H1 (cell line): ENCODE measurements at regions not wholly inside any gene's neighbourhood (a gene's known extent, or its start where the extent isn't known, plus 50 kb on each side); places are given as distances from the start of the nearest gene placed in this dataset.

Experiments used
- CTCF ChIA-PET: fragments of 300-600 bp; sonication (Branson Sonifier 250); formaldehyde crosslinking; loops from one replicate; lab custom pipeline; 2021; ENCODE audit not compliant: partially characterized antibody; lab: Charles Lee
- POLR2A ChIA-PET: fragments of 300-600 bp; sonication (Branson Sonifier 250); formaldehyde crosslinking; loops from one replicate; lab custom pipeline; 2021; ENCODE audit warnings: inconsistent platforms; ENCODE audit not compliant: partially characterized antibody; lab: Charles Lee
- DNase-seq, 2 experiments: peaks; one replicate each; pipeline versions ENCODE4 v3.0.0 to v3.0.0-alpha.2; 2010 to 2022; ENCODE audit warnings: low spot score in 2 of 2, low read depth in 1 of 2, mixed read lengths in 1 of 2
- FAIRE-seq: peaks from 2 replicates; lab custom pipeline; 2011; peaks lifted over from hg19 to GRCh38; lab: Jason Lieb, UNC
- H2AFZ ChIP-seq: 2 replicates; pipeline ENCODE4 v1.8.1; 2012; ENCODE audit warnings: low read length, inconsistent platforms
- H2AK5ac ChIP-seq: 2 replicates; pipeline ENCODE4 v1.6.1; 2013; ENCODE audit warnings: low read depth, low read length
- H2BK120ac ChIP-seq: replicated peaks from 2 replicates; pipeline ENCODE3; 2013; ENCODE audit warnings: low read depth, low read length, inconsistent platforms
- H2BK12ac ChIP-seq: 2 replicates; pipeline ENCODE4 v1.6.1; 2013; ENCODE audit warnings: low read depth, low read length
- H2BK15ac ChIP-seq: 2 replicates; pipeline ENCODE4 v1.6.1; 2013; ENCODE audit warnings: low read length
- H2BK20ac ChIP-seq: 2 replicates; pipeline ENCODE4 v1.6.1; 2013; ENCODE audit warnings: low read length
- H2BK5ac ChIP-seq: 2 replicates; pipeline ENCODE4 v1.6.1; 2013; ENCODE audit warnings: low read depth, low read length
- H3K14ac ChIP-seq: 2 replicates; pipeline ENCODE4 v1.6.1; 2013; ENCODE audit warnings: inconsistent platforms; ENCODE audit not compliant: insufficient read length
- H3K18ac ChIP-seq: 2 replicates; pipeline ENCODE4 v1.6.1; 2013; ENCODE audit warnings: low read length; ENCODE audit errors: extremely low read depth
- H3K23ac ChIP-seq: 2 replicates; pipeline ENCODE4 v1.6.1; 2013; ENCODE audit warnings: inconsistent platforms; ENCODE audit not compliant: insufficient read length
- H3K23me2 ChIP-seq: 2 replicates; pipeline ENCODE4 v1.6.1; 2013; ENCODE audit warnings: low read depth, low read length
- H3K27ac ChIP-seq: 2 replicates; pipeline ENCODE4 v1.6.1; 2011; ENCODE audit warnings: low read depth, low read length, inconsistent platforms
- H3K27me3 ChIP-seq, 4 experiments: replicated peaks in 1 of 4; 1 replicate in 1 of 4; 2 replicates in 3 of 4; pipeline versions ENCODE4 v1.6.1 to v1.8.1; 2011 to 2013; ENCODE audit warnings: low read length in 3 of 4, mild to moderate bottlenecking in 3 of 4, inconsistent platforms in 2 of 4, mixed read lengths in 2 of 4, moderate library complexity in 1 of 4; ENCODE audit not compliant: control insufficient read depth in 3 of 4, insufficient read depth in 3 of 4; ENCODE audit errors: extremely low read depth in 1 of 4
- H3K36me3 ChIP-seq, 4 experiments: 2 replicates each; pipeline versions ENCODE4 v1.6.1 to v1.8.1; 2011 to 2013; ENCODE audit warnings: mild to moderate bottlenecking in 4 of 4, low read length in 3 of 4, moderate library complexity in 2 of 4, control low read depth in 1 of 4, inconsistent platforms in 1 of 4; ENCODE audit not compliant: insufficient read depth in 4 of 4, control insufficient read depth in 2 of 4
- H3K4ac ChIP-seq: replicated peaks from 2 replicates; pipeline ENCODE3; 2013; ENCODE audit warnings: low read length, low read depth, mixed read lengths, inconsistent platforms; ENCODE audit not compliant: insufficient read length
- H3K4me1 ChIP-seq, 4 experiments: replicated peaks in 1 of 4; 1 replicate in 1 of 4; 2 replicates in 3 of 4; pipeline versions ENCODE4 v1.6.1 to v1.8.1; 2011 to 2013; ENCODE audit warnings: low read length in 3 of 4, inconsistent platforms in 2 of 4, mixed read lengths in 1 of 4; ENCODE audit not compliant: insufficient read depth in 4 of 4, control insufficient read depth in 3 of 4
- H3K4me2 ChIP-seq, 2 experiments: 2 replicates each; pipeline versions ENCODE4 v1.6.1 to v1.8.1; 2011 to 2013; ENCODE audit warnings: low read depth in 2 of 2, low read length in 2 of 2, control low read depth in 1 of 2, inconsistent platforms in 1 of 2, mild to moderate bottlenecking in 1 of 2; ENCODE audit not compliant: insufficient read depth in 1 of 2
- H3K4me3 ChIP-seq, 4 experiments: fragments of 200-600, 300-600 bp in 1 of 4; sonication (generic), shearing (Covaris generic), sonication (Bioruptor Twin) in 1 of 4; 2 replicates each; pipeline versions ENCODE4 v1.5.1 to v1.8.1; 2011 to 2016; ENCODE audit warnings: low read length in 4 of 4, low read depth in 3 of 4, control low read depth in 2 of 4, inconsistent platforms in 2 of 4, mild to moderate bottlenecking in 2 of 4, mixed read lengths in 1 of 4, moderate library complexity in 1 of 4; ENCODE audit not compliant: insufficient read depth in 2 of 4; ENCODE audit errors: extremely low read depth in 1 of 4
- H3K56ac ChIP-seq: replicated peaks from 2 replicates; pipeline ENCODE3; 2013; ENCODE audit warnings: low read depth, mild to moderate bottlenecking, mixed read lengths, low read length, inconsistent platforms; ENCODE audit not compliant: insufficient read length
- H3K79me1 ChIP-seq: 2 replicates; pipeline ENCODE4 v1.6.1; 2013; ENCODE audit warnings: low read depth, low read length, control low read depth
- H3K79me2 ChIP-seq, 2 experiments: 2 replicates each; pipeline versions ENCODE4 v1.6.1 to v1.8.1; 2012 to 2013; ENCODE audit warnings: low read length in 2 of 2, mild to moderate bottlenecking in 2 of 2, inconsistent platforms in 1 of 2; ENCODE audit not compliant: insufficient read depth in 2 of 2, control insufficient read depth in 1 of 2
- H3K9ac ChIP-seq, 4 experiments: replicated peaks in 1 of 4; 1 replicate in 1 of 4; 2 replicates in 3 of 4; pipeline versions ENCODE4 v1.6.1 to v1.8.1; 2011 to 2013; ENCODE audit warnings: low read depth in 3 of 4, low read length in 3 of 4, control low read depth in 2 of 4, mild to moderate bottlenecking in 2 of 4, moderate library complexity in 2 of 4, inconsistent platforms in 1 of 4; ENCODE audit errors: extremely low read depth in 1 of 4
- H3K9me3 ChIP-seq, 2 experiments: 2 replicates each; pipeline versions ENCODE4 v1.6.1 to v1.8.1; 2012 to 2013; ENCODE audit warnings: mild to moderate bottlenecking in 2 of 2, moderate library complexity in 2 of 2, control low read depth in 1 of 2, inconsistent platforms in 1 of 2, low read depth in 1 of 2, low read length in 1 of 2, mixed read lengths in 1 of 2; ENCODE audit not compliant: insufficient read depth in 2 of 2
- H4K20me1 ChIP-seq, 2 experiments: replicated peaks in 1 of 2; 2 replicates each; pipeline versions ENCODE3 to v1.8.1; 2011 to 2013; ENCODE audit warnings: inconsistent platforms in 2 of 2, low read length in 2 of 2, mild to moderate bottlenecking in 1 of 2; ENCODE audit not compliant: insufficient read depth in 2 of 2, control insufficient read depth in 1 of 2
- H4K5ac ChIP-seq: 2 replicates; pipeline ENCODE4 v1.6.1; 2013; ENCODE audit warnings: low read length, low read depth, mixed read lengths, inconsistent platforms; ENCODE audit not compliant: insufficient read length
- H4K8ac ChIP-seq: 2 replicates; pipeline ENCODE4 v1.8.0; 2013; ENCODE audit warnings: mild to moderate bottlenecking, moderate library complexity, low read length, inconsistent platforms; ENCODE audit not compliant: insufficient read depth; ENCODE audit errors: extremely low read depth
- H4K91ac ChIP-seq: replicated peaks from 2 replicates; pipeline ENCODE3; 2013; ENCODE audit warnings: low read length, mixed read lengths, inconsistent platforms; ENCODE audit not compliant: insufficient read length
- CEBPB ChIP-seq: IDR thresholded peaks from 2 replicates; pipeline ENCODE4 v1.6.1; 2012; ENCODE audit warnings: low read depth, low read length
- CHD1 ChIP-seq: IDR thresholded peaks from 2 replicates; pipeline ENCODE4 v1.6.1; 2012; ENCODE audit warnings: low read depth, low read length, improper control_type of control experiment
- CHD2 ChIP-seq: IDR thresholded peaks from 2 replicates; pipeline ENCODE4 v1.6.1; 2012; ENCODE audit warnings: low read length, improper control_type of control experiment
- EP300 ChIP-seq, 2 experiments: IDR thresholded peaks; 1 replicate in 1 of 2; 2 replicates in 1 of 2; pipeline ENCODE4 v1.6.1; 2011 to 2012; ENCODE audit warnings: low read depth in 2 of 2, low read length in 2 of 2, mild to moderate bottlenecking in 2 of 2, borderline replicate concordance in 1 of 2, inconsistent platforms in 1 of 2, moderate library complexity in 1 of 2
- GABPA ChIP-seq: IDR thresholded peaks from 2 replicates; pipeline ENCODE4 v1.6.1; 2011; ENCODE audit warnings: mild to moderate bottlenecking, low read length, moderate library complexity, borderline replicate concordance; ENCODE audit not compliant: insufficient read depth
- PHF8 ChIP-seq: fragments of 200-600 bp; sonication (generic); conservative IDR thresholded peaks from 2 replicates; pipeline ENCODE4 v1.7.1; 2012; ENCODE audit warnings: low read depth, mild to moderate bottlenecking, inconsistent platforms, low read length, moderate library complexity
- SP4 ChIP-seq: IDR thresholded peaks from 2 replicates; pipeline ENCODE4 v1.6.1; 2012; ENCODE audit warnings: low read length, inconsistent platforms
- SRF ChIP-seq: IDR thresholded peaks from 2 replicates; pipeline ENCODE4 v1.6.1; 2011; ENCODE audit warnings: mild to moderate bottlenecking, low read depth, low read length, moderate library complexity
- SUZ12 ChIP-seq: fragments of 200-600 bp; sonication (generic); IDR thresholded peaks from 2 replicates; pipeline ENCODE4 v1.6.1; 2012; ENCODE audit warnings: mild to moderate bottlenecking, inconsistent platforms, low read length, moderate library complexity, mixed read lengths
- TAF7 ChIP-seq: optimal IDR thresholded peaks from 2 replicates; pipeline ENCODE3; 2011; ENCODE audit warnings: low read depth, mild to moderate bottlenecking, inconsistent platforms, low read length, moderate library complexity, borderline replicate concordance
- TEAD4 ChIP-seq: IDR thresholded peaks from 2 replicates; pipeline ENCODE4 v1.6.1; 2012; ENCODE audit warnings: low read depth, low read length, inconsistent platforms, mixed read lengths
- YY1 ChIP-seq: IDR thresholded peaks from 2 replicates; pipeline ENCODE4 v1.6.1; 2011; ENCODE audit warnings: low read depth, mild to moderate bottlenecking, low read length
- WGBS, 2 experiments: shearing (Covaris generic) in 1 of 2; methylation state at CpG; one replicate each; pipeline versions ENCODE4 v1.1.6 to v1.1.7; 2013 to 2015; ENCODE audit warnings: low lambda C conversion rate in 2 of 2, mixed read lengths in 2 of 2, inconsistent platforms in 1 of 2, low coverage in 1 of 2, missing lambda C conversion rate in 1 of 2; ENCODE audit not compliant: insufficient replicate concordance in 2 of 2, insufficient coverage in 1 of 2, insufficient read length in 1 of 2; ENCODE audit errors: extremely low coverage in 1 of 2, missing lambda C conversion rate in 1 of 2; 5-methylcytosine and 5-hydroxymethylcytosine counted together
- TF ChIP-seq, protein P1 (sequence below), 3 experiments: IDR thresholded peaks; 1 replicate in 2 of 3; 2 replicates in 1 of 3; pipeline versions ENCODE4 v1.5.1 to v1.6.1; 2011; ENCODE audit warnings: low read length in 3 of 3, mild to moderate bottlenecking in 3 of 3, inconsistent platforms in 2 of 3, low read depth in 1 of 3, moderate library complexity in 1 of 3; ENCODE audit not compliant: insufficient read depth in 1 of 3; ENCODE audit errors: control extremely low read depth in 1 of 3

DNA sequence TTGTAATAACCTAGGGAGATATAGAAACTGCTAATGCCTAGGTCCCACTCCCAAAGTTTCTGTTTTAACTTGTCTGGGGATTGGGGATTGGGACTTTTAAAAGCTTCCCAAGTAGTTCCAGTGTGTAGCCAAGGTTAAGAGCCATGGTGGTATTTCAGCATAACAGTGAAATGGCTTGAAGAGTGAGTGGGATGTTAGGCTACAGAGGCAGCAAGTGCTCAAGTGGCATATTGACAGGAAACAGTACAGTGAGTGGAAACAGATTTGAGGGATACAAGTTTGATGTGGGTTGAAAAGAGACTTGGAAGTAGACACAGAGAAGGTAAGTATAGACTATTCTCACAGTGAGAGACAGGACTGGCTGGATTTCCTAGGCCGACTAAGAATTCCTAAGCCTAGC lies 217.6 kb upstream of the CNKSR2 start:
- FAIRE-seq (no peak), DNase-seq (no peak)
- Histone ChIP-seq H3K56ac (no peak overlapping the region), H2BK15ac (no peak overlapping the region), H2BK5ac (no peak overlapping the region), H3K14ac (no peak overlapping the region), H3K23ac (no peak overlapping the region), H4K20me1 (no peaks in the 10 kb centered on the region), H2AFZ (no peak overlapping the region), H3K9ac (no peak overlapping the region), H3K4me2 (no peak overlapping the region), H3K9me3 (no peaks in the 10 kb centered on the region), H3K27me3 (no peaks in the 10 kb centered on the region), H2BK12ac (no peak overlapping the region), H3K23me2 (no peaks in the 10 kb centered on the region), H3K27ac (no peak overlapping the region), H2BK20ac (no peak overlapping the region), H3K4ac (no peak overlapping the region), H3K4me3 (no peak overlapping the region), H4K8ac (no peak overlapping the region), H4K91ac (no peak overlapping the region), H3K18ac (no peak overlapping the region), H4K5ac (no peak overlapping the region), H3K79me2 (no peaks in the 10 kb centered on the region), H3K36me3 (no peaks in the 10 kb centered on the region), H3K4me1 (peaks cover 0 to 2% (median 0%) of the 10 kb centered on the region in 4 experiments; a peak in 3 of 7 replicates), H3K79me1 (no peaks in the 10 kb centered on the region), H2BK120ac (no peak overlapping the region), H2AK5ac (no peak overlapping the region)
- ChIA-PET CTCF (no interaction called here), POLR2A (no interaction called here)
- 83% methylated on average over 1 of the region's 1 CpG; no CpG with 5 or more reads in 1 of the 2 experiments for WGBS, 2 experiments
- TF ChIP-seq SP4, result no peak
- no peak for TF ChIP-seq TAF7
- no peak for TF ChIP-seq TEAD4
- no peak for TF ChIP-seq SRF
- no peak for TF ChIP-seq SUZ12
- TF ChIP-seq, protein P1, sequence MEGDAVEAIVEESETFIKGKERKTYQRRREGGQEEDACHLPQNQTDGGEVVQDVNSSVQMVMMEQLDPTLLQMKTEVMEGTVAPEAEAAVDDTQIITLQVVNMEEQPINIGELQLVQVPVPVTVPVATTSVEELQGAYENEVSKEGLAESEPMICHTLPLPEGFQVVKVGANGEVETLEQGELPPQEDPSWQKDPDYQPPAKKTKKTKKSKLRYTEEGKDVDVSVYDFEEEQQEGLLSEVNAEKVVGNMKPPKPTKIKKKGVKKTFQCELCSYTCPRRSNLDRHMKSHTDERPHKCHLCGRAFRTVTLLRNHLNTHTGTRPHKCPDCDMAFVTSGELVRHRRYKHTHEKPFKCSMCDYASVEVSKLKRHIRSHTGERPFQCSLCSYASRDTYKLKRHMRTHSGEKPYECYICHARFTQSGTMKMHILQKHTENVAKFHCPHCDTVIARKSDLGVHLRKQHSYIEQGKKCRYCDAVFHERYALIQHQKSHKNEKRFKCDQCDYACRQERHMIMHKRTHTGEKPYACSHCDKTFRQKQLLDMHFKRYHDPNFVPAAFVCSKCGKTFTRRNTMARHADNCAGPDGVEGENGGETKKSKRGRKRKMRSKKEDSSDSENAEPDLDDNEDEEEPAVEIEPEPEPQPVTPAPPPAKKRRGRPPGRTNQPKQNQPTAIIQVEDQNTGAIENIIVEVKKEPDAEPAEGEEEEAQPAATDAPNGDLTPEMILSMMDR (IDR thresholded peaks at IDR 0.05; ENCODE audit: control extremely low read depth in 1 of 3, insufficient read depth in 1 of 3, low read depth in 1 of 3, low read length in 3 of 3), result no peak
- no peak for TF ChIP-seq PHF8
- no peak for TF ChIP-seq YY1
- no peak for TF ChIP-seq CHD1
- no peak for TF ChIP-seq GABPA
- no peak for TF ChIP-seq CHD2
- TF ChIP-seq EP300 (IDR thresholded peaks at IDR 0.05; ENCODE audit: borderline replicate concordance in 1 of 2, low read depth in 2 of 2, low read length in 2 of 2), result no peak
- TF ChIP-seq CEBPB, result no peak
